GM12891 (cell line): ENCODE measurements at regions not wholly inside any gene's neighbourhood (a gene's known extent, or its start where the extent isn't known, plus 50 kb on each side); places are given as distances from the start of the nearest gene placed in this dataset.
"Not testable (repeated sequence)": the region's sequence is repeated elsewhere in the genome, so short reads cannot be mapped to it uniquely, and the experiment has no call there.

ENCODE experiments used
- DNase-seq: peaks from one replicate; pipeline ENCODE4 v3.0.0; 2011; ENCODE audit warnings: low spot score; ENCODE audit not compliant: insufficient read length
- FAIRE-seq: peaks from 2 replicates; lab custom pipeline; 2011; peaks lifted over from hg19 to GRCh38; lab: Jason Lieb, UNC
- PAX5 ChIP-seq: IDR thresholded peaks from 2 replicates; pipeline ENCODE4 v1.6.1; 2011; ENCODE audit warnings: low read length, moderate library complexity, mild to moderate bottlenecking; ENCODE audit not compliant: insufficient read depth, severe bottlenecking
- POLR2A ChIP-seq: IDR thresholded peaks from 2 replicates; pipeline ENCODE4 v1.6.1; 2011; ENCODE audit warnings: low read depth, low read length, control low read depth
- POLR2AphosphoS5 ChIP-seq: IDR thresholded peaks from 2 replicates; pipeline ENCODE4 v1.6.1; 2011; ENCODE audit warnings: low read depth, low read length, control low read depth
- POU2F2 ChIP-seq: IDR thresholded peaks from 2 replicates; pipeline ENCODE4 v1.6.1; 2011; ENCODE audit warnings: low read depth, mild to moderate bottlenecking, control low read depth, low read length, moderate library complexity
- SPI1 ChIP-seq: IDR thresholded peaks from 2 replicates; pipeline ENCODE4 v1.6.1; 2011; ENCODE audit warnings: low read depth, low read length, control low read depth
- TAF1 ChIP-seq: IDR thresholded peaks from 2 replicates; pipeline ENCODE4 v1.6.1; 2011; ENCODE audit warnings: low read depth, low read length, control low read depth

DNA sequence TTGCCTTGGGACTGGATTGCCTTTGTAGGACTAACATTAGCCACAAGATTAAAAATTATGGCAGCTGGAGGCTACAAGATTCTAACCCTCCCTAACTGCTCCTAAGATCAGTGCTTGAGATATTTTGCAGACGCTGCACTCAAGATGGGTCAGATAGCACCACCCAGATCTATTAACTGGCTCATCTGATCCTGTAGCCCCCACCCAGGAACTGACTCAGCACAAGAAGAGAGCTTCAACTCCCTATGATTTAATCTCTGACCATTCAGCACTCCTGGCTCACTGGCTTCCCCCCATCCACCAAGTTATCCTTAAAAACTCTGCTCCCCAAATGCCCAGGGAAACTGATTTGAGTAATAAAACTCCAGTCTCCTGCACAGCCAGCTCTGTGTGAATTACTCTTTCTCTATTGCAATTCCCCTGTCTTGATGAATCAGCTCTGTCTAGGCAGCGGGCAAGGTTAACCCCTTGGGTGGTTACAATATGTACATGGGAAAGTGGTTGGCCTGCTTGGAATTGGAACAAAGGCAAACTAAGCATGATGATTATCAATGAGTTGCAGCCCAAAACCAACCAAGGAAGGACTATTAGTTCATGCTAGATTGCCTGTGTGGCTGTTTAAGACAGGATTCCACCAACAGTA lies 111.3 kb downstream of the OR2B2 start:
- DNase-seq (no peak), FAIRE-seq (no peak)
- TF ChIP-seq TAF1 (no peak), POLR2A (no peak), PAX5 (no peak), POLR2AphosphoS5 (no peak), POU2F2 (no peak), SPI1 (no peak)

DNA sequence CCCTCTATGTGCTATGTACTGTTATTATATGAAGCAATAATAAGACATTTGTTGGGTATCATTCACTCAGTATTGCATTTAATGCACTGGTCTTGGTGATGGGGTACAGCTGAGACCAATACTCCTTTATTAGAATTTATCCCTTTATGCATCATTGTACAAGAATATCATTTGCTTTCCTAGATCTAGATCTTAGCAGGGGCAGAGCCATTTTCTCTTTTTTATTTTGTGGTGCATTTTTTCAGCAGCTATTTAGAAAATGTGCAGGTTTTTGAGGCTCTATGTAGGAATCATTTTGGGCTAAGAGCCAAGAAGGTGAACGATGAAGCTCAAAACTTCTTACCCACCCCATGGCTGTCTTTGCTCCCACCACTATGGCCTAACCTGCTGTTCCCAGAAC lies 114.2 kb downstream of the OR2B2 start:
- TF ChIP-seq PAX5 (no peak), TAF1 (no peak), POU2F2 (no peak), SPI1 (no peak), POLR2A (no peak), POLR2AphosphoS5 (no peak)
- FAIRE-seq (no peak), DNase-seq (no peak)

DNA sequence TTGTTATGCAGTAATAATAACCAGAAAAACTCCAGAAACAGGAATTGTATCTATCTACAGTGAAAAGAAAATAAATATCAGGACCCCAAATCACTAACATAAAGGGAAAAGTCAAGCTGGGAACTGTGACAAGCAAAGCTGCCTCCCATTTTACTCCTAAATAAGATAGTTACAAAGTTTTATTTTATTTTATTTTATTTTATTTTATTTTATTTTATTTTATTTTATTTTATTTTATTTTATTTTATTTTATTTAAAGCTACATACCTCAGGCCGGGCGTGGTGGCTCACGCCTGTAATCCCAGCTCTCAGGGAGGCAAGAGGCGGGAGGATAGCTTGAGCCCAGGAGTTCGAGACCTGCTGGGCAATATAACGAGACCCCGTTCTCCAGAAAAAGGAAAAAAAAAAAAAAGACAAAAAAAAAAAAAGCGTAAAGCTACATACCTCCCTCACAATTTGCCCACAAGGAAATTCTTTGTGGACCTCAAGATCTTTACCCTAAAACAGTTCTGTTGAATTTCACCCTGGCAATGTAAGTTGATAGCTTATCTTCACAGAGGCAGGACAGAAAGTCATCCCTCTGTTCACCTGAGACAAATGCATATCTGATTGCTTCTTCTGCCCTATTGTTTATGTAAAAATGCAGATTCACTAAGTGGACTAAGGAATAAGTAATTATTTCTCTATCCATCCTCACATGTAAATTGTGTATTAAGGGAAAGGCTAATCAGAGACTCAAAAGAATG lies 115.3 kb downstream of the OR2B2 start:
- not testable (repeated sequence) for FAIRE-seq, DNase-seq

DNA sequence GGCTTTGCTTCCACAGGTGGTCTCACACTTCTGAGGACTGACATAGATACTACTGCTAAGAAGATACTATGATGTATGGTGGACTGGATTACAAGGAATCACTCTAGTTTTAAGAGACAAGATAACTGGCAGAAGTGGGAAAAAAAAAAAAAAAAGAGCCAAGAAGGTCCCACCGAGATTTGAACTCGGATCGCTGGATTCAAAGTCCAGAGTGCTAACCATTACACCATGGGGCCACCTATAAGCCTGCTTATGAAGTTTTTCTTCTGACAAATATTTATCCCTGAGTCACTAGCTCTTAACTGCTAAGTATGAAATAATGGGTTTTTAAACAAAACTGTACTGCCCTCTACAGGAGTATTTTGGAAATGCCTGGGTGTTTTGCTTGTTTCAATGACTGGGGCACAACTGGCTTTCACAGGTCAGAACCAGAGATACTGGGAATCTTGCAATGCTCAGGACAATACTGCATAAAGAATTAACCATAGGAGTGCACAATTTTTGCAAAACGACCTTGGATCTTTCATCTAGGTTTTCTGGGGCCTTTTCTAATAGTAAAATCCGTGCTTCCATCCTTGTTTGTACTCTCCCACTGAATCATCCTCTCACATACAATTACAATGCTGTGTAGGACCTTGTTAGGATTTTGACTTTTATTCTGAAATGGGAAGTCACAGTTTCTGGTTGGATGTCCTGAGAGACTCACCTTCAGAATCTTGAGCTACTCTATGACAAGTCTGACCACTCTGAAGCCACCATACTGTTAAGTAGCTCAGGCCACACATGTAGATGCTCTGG lies 116.3 kb downstream of the OR2B2 start:
- FAIRE-seq (no peak), DNase-seq (no peak)
- TF ChIP-seq POU2F2: no peak
- no peak for TF ChIP-seq PAX5
- no peak for TF ChIP-seq TAF1
- no peak for TF ChIP-seq POLR2A
- TF ChIP-seq SPI1: no peak
- no peak for TF ChIP-seq POLR2AphosphoS5

DNA sequence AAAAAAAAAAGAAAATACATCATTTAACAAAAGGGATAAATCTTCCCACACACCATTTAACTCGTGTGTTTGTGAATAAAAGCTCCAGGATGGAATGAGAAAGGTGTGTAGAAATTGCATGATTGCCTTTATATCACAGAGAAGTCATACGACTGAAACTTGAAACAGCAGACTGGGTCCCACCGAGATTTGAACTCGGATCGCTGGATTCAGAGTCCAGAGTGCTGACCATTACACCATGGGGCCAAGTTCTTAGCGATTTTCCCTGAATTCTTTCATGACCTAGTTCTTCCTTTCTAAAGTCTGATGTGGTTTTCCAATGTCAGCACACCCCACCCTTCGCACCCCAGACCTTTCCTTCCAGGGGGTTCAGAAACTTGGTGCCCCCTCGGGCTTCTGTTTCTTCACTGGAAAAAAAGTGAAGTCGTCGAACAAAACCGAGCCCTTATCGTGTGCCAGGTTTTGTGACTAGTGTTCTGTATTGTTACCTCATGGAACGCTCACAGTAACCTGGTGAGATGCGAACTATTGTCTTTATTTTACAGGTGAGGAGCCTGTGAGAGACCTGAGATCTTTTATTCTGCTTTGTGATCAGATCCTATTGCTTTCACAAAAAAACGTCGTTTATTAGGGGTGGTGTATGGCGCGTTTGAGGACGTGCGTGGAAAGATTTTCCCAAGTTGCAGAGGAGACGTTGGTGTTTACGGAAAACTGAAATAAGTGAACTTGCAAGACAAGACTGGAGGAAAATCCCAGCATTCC lies 120.8 kb downstream of the OR2B2 start:
- FAIRE-seq (no peak), DNase-seq (peak; percentile 33)
- no peak for TF ChIP-seq PAX5
- no peak for TF ChIP-seq POU2F2
- no peak for TF ChIP-seq SPI1
- TF ChIP-seq POLR2AphosphoS5: no peak
- TF ChIP-seq POLR2A: no peak
- no peak for TF ChIP-seq TAF1

DNA sequence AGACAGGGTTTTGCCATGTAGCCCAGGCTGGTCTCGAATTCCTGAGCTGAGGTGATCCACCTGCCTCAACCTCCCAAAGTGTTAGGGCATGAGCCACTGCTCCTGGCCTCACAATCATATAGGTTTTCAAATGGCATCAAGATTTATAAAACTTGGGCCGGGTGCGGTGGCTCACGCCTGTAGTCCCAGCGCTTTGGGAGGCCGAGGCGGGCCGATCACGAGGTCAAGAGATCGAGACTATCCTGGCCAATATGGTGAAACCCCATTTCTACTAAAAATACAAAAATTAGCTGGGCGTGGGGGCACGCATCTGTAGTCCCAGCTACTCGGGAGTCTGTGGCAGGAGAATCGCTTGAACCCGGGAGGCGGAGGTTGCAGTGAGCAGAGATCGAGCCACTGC lies 123.8 kb downstream of the OR2B2 start:
- not testable (repeated sequence) for DNase-seq, FAIRE-seq

DNA sequence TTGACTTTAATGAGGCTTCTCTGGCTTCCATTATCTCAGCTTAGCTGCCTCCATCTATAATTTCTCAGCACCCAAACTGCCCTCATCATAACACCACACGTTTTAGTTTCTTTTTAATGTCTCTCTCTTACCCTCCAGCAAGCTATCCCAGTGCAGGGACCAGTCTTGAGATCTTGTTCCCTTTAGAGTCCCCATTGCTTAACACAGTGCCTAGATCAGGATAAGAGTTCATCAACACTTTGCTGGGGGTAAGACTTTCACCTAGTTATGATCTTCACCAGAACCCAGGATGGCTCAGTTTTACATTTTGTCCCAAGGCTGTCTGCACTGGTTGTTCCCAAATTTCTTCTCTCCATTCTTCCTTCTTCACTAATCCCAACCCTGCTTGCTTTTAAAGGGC lies 126.1 kb downstream of the OR2B2 start:
- DNase-seq (no peak), FAIRE-seq (no peak)
- no peak for TF ChIP-seq TAF1
- no peak for TF ChIP-seq POLR2AphosphoS5
- TF ChIP-seq SPI1: no peak
- TF ChIP-seq PAX5: no peak
- no peak for TF ChIP-seq POU2F2
- no peak for TF ChIP-seq POLR2A

DNA sequence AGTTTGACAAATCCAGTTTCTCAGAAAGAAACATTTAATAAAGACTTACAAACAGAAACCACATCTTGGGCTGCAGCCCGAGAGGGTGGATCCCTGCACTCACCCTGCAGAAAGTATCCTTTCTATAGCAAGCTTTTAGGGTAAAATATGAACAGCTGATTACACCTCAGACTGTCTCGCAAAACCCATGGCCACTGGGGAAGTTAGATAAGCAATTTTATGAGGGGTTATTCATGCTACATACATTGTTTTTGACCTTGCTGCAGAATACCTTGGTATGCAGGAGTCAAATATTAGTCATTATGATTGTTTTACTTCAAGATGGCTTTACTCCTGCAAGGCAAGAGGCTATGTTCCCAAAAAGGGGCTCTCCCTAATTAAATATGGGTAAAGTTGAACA lies 126.9 kb downstream of the OR2B2 start:
- DNase-seq: no peak
- FAIRE-seq: no peak
- TF ChIP-seq SPI1 (no peak), TAF1 (no peak), POU2F2 (no peak), PAX5 (no peak)

DNA sequence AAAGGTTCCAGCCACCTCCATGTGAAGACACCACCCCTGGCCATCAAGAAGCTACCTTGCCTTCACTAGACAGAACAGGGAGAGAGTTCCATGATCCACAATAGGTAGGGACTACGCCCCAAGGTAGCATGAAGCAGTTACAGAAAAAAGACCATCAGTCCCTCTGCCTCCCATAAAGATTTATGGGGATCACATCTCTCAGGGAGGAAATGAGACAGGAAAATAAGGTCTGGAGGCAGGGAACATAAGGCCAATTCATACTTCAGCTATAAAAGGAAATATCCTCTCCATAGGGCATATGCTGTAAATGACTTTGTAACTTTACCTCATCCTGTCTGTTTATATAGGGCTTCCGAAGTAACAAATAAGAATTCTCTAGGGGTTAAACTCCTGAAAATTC lies 129.4 kb downstream of the OR2B2 start:
- no peak for TF ChIP-seq PAX5
- no peak for TF ChIP-seq POLR2A
- TF ChIP-seq TAF1: no peak
- TF ChIP-seq POLR2AphosphoS5: no peak
- no peak for TF ChIP-seq POU2F2
- TF ChIP-seq SPI1: no peak
- no peak for FAIRE-seq
- DNase-seq: no peak
